ENCODE measurements at regions not wholly inside any gene's neighbourhood (a gene's known extent, or its start where the extent isn't known, plus 50 kb on each side); places are given as distances from the start of the nearest gene placed in this dataset.
"Not testable (repeated sequence)": the region's sequence is repeated elsewhere in the genome, so short reads cannot be mapped to it uniquely, and the experiment has no call there.

DNA sequence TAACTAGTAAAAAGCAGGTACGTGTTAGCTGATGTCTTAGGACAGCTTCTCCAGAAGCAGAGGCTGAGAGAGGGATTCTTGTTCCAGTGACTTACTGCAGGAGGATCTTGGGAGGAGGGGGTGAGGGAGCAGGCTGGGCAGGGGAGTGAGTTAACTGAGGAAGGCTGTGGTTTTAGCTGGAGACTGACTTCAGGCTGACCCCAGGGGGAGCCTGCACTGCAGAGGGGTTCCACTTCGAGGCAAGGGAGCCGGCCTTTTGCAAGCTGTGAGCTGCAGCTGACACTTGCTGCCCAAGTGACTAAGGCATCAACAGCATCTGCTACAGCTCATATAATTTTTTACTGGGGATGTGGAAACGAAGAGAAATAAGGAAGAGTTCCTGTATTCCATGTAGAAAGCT is 50.4 kb upstream of the SOD1 start:
- no peak for DNase-seq

DNA sequence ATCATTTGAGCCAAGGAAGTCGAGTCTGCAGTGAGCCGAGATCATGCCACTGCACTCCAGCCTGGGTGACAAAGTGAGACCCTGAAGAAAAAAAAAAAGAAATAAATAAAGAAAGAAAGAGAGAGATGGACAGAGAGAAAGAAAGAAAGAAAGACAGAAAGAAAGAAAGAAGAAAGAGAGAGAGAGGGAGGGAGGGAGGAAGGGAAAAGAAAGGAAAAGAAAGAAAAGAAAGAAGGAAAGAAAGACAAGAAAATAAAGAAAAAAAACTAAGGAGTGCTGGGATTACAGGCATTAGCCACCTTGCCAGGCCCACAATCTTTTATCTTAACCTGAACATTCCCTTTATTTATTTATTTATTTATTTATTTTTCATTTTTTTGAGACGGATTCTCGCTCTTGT is 51.7 kb upstream of the SOD1 start:
- no peak for DNase-seq

DNA sequence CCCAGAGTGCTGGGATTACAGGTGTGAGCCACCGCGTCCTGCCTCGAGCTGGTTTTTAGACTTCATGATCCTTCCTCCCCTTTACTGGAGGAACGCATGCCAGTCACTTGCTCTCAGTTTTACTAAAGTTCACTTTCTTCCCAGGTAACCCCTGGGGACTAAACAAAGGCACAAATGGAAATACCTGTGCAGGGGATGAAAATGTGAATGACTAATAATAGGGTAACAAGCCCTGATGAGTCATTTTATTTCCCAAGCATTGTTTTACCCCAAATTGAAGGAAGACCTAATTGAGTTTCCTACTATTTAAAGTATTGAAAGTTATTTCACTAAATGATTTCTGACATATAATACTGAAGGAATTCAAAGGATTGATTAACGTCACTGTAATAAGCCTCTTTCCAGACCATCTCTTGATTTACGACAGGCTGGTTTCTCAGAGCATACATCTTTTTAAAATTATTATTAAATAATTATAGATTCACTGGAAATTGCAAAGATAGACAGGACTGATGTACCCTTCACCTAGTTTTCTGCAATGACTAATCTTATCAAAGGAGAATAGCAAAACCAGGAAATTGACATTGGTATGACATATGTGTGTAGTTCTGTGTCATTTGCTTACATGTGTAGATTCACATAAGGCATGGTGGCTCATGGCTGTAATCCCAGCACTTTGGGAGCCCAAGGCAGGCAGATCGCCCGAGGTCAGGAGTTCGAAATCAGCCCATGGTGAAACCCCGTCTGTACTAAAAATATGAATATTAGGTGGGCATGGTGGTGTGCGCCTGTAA is 53.2 kb upstream of the SOD1 start:
- DNase-seq, result no peak

DNA sequence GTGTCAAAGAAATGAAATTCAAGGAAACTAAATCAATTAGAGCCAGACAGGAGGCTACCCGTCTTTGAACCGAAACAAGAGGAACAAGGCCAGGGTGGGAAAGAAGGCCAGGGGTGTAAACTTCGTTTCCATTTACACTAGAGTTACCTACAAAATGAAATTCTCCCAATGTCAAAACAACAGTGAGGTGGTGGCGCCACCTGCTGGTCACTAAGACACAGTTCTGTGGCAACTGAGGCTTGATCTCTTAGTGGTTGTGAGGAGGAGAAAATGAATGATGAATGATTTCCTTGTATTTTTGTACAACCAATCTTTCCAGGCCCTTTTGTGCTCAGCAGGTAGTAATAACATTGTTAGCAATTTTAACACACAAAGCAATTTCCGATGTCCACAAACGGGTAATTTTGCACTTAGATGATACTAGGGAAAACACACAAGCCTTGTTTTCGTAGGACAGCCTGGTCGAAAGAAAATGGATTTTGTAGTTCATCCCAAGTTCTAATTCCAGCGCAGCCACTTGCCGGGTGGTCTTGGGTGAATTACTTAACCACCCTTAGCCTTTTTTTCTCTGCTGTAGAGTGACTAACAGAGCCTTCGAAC is 54.8 kb upstream of the SOD1 start:
- DNase-seq, result peak; percentile 54

DNA sequence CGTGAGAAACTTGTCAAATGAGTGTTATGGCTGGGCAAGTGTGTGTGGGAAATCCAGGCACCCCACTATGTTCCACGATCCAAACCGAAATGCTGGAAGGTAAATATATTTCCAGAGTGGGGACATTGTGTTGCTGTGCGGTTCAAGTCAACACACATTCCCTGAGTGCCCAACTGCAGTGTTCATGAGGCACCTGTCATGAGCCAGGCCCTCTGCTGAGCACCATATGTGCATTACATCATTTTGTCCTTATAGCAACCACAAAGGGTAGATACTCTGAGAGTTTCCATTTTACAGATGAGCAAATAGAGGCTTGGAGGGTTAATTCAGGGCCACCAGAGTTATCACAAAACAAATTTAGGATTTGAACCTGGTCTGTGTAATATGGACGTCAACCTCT is 59.9 kb upstream of the SOD1 start:
- DNase-seq, result no peak

DNA sequence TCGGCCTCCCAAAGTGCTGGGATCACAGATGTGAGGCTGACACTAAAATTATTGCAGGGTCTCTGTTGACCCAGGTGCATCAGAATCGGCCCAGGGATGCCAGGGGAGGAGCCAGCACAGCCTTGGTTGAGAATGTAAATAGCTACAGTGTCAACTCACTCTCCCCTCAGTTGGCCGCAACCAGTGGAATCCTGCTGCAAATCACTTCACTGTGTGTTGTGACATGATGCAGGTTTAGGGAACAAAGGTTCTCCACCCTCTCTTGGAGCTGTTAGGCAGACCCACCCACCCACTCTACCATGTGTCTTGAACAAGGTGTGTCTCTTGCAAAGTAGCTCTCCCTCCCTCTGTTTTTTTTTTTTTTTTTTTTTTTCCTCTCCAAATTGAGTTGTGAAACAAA is 60.5 kb upstream of the SOD1 start:
- DNase-seq, result no peak

DNA sequence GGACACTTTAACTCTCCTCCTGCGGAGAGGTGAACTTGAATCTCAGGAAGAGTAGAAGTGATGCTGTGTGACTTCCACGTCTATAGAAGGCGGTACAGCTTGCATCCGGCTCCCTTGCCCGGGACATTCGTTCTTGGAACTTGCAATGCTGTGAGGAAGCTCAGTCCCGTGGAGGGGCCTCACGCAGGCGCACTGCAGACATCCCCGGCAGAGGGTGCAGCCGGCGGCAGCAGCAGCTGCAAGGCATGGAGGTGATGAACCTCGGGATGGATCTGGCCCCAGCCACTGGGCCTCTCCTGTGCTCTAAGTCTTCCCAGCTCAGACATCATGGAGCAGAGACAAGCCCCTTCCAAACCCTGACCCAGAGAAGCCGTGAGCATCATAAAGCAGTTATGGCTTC is 61.8 kb upstream of the SOD1 start:
- DNase-seq, result no peak

DNA sequence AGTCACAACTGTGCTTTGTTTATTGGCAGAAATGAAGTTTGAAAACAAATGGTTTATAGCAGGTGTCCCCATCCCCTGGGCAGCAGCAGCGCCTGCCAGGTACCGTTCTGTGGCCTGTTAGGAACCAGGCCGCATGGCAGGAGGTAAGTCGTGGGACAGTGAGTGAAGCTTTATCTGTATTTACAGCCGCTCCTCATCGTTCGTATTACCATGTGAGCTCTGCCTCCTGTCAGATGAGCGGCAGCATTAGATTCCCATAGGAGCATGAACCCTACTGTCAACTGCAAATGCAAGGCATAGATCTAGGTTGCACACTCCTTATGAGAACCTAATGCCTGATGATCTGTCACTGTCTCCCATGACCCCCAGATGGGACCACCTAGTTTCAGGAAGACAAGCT is 63.4 kb upstream of the SOD1 start:
- no peak for DNase-seq

DNA sequence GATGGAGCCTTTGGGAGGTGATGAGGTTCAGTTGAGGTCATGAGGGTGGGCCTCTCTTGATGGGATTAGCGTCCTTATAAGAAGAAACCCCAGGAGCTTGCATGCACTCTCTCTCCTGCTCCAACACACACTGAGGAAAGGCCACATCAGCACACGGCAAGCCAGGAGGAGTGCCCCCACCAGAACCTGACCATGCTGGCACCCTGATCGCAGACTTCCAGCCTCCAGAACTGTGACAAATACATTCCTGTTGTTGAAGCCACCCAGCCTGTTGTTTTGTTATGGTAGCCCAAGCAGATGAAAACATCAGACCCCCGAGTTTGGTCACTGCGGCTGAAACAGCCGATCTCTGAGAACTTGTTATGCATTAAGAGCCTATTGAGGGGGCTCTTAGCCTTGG is 64.8 kb upstream of the SOD1 start:
- DNase-seq, result no peak

DNA sequence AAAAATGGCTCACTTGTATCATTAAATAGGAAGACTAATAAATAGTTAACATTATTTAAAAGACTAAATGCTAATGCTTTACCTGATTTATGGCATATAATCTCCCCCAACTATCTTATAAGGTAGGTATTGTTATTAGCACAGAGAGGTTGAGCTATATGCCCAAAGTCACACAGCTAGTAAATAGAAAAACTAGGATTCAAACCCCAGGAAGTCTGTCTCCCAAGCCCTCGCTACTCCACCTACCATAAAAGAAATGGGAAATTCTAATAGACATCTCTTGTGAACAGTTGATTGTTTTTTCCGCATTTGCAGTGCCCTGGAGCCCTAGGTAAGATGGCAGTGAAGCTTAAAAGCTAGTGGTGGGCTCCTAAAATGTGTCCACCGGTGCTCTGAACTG is 65.2 kb upstream of the SOD1 start:
- DNase-seq, result no peak

DNA sequence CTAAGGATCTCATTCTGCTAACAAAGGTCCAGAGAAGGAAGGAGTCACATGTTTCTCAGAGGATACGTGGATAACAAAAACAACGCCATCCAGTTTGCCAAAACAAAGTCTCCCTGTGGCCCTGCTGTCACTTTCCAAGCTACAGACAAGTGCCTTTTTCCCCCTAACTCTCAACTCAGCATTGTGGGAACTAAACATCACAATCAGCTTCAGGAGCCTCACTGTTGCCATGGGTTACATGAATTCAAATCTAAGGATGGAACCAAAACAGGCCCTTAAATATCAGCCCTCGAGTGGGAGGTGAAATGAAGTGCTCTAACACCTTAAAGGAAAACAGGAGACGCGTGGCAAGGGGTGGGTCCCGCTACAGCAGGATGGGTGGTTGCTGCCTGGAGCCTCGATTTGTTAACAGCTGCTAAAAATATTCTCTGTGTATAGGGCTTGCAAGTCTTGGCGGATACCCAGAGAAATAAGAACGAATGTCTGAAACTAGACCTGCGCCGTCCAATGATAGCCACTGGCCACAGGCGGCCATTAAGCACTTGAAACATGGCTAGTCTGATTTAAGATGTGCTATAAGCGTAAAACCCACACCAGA is 66.4 kb upstream of the SOD1 start:
- DNase-seq, result no peak

DNA sequence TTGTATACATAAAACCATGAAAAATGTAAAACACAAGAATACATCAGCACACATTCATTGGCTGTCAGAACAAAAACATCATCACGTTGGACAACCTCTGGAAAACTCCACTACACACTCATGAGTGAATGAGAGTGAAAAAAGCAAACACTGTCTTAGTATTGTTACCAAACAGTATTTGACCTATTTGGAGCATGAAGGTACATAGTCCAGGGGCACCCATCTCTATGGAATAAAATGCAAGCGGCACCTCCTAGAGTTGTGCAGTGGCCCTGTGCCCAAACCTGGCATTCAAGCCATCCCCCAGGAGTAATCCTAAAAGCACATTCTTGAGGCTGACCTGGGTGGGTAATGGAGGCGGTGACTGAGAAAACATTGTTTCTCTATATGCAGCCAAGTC is 67.0 kb upstream of the SOD1 start:
- no peak for DNase-seq

DNA sequence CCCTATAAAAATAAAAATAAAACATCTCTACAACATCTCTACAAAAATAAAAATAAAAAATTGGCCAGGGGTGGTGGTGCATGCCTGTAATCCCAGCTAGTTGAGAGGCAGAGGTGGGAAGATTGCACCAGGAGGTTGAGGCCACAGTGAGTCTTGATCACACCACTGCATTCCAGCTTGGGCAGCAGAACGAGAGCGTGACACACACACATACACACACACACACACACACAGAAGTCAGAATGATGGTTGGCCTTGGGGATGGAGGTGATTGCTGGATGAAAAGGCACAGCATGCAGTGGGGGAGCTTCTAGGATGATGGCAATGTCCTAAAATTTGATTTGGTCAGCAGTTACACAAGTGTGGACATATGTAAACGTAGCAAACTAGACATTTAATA is 69.7 kb upstream of the SOD1 start:
- DNase-seq, result no peak

DNA sequence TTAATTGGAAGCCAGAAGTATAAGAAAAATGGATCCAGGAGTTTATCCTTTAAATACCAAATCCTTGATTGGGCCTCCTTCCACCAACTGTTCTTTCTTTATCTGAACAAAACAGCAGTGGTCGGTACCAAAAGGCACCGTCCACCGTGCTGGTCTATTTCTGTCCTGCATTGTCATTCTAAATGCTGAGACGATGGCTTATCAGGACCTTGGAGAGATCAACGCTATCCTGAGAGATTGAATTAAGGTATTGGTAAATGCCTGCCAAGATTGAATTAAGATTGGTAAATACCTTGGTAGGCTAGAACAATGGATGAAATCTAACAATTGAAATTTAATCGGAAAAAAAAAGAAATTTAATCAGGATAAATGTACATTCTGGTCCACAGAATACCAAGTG is 73.4 kb upstream of the SOD1 start:
- no peak for DNase-seq

DNA sequence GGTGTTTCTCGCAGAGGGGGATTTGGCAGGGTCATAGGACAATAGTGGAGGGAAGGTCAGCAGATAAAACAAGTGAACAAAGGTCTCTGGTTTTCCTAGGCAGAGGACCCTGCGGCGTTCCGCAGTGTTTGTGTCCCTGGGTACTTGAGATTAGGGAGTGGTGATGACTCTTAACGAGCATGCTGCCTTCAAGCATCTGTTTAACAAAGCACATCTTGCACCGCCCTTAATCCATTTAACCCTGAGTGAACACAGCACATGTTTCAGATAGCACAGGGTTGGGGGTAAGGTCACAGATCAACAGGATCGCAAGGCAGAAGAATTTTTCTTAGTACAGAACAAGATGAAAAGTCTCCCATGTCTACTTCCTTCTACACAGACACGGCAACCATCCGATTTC is 75.6 kb upstream of the SOD1 start:
- DNase-seq, result not testable (repeated sequence)

DNA sequence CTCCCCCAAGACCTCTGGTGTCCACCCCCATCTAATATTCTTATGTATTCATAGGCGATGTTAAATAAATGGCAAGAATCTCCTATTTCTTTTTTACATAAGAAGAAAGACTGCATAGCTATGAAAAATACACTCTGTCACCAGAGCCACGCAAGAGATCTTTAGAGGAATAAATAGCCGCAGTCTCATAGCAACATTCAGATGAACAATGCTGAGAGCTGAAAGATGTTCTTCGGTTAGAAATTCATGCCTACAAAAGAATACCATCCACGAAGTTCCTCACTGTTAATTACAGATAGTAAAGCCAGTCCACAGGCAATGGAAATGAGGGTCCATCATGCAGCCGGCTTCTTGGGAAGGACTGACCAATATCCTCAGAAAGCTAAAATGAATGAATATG is 76.0 kb upstream of the SOD1 start:
- DNase-seq, result no peak

DNA sequence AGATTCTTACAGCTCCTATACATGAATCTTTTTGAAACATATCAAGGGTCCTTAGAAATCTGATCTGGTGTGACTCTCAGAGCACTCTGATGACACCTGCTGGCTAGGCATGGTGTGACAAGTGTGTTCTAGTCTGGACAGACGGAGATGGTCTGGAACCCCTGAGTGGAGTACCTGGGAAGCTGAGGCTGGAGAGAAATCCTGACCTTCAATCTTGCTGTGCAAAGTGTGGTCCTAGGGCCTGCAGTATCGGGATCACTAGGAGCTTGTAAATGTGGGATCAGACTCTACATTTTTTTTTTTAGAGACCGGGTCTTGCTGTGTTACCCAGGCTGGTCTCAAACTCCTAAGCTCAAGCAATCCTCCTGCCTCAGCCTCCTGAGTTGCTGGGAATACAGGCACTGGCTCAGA is 78.6 kb upstream of the SOD1 start:
- peak; percentile 57 for DNase-seq

DNA sequence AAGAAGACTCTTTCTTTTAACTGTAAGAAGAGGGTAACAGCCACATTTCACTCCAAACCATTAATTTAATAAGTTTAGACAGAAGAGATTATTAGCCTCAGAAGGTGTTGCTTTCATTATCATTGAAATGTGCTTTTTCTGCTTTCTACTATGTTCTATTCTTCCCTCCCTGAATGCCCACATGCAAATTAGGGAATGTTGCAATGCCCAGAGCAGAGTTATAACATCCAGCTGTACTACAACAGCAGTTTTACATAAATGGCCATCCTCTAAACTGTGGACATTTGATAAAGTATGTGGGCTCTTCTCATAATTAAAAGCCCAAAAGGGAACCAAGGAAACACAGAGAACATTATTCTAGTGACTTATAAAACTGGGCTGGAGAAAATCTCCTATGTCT is 82.2 kb upstream of the SOD1 start:
- no peak for DNase-seq

DNA sequence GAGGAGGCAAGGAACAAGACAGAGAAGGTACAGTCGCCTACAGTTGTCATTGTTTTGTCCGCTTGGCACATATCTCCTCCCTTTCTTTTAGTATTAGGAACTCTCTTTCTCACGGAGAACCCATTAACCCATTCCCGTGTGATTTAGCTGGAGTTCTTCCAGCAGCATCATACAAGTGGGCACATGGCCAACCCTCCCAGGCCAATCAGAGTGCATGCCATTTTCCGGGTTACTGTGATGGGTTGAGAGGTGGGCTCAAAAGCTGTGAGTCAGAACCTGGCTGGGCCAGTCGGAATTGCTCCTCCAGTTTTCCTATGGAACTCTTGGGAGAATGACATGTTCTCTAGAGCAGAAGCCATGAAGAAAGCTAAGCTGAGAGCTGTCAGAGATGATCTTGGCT is 83.1 kb upstream of the SOD1 start:
- DNase-seq, result peak; percentile 27

DNA sequence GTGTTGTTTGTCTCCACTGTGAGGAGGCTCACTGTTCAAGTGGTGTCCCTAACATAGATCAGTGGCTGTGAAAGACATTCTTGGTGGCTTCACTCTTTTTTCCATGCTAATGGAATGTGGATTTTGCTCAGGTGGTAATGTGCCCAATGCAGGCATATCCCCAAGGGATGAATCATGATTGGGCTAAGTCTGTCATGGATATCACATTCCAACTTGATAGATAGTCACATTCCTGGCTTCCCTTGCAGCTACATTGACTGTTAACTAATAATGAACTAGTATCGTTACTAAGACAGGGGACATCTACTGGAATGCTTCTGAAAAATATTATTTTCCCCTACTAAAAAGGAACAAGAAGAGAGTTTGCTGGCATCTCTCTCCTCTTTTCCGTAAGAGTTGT is 86.3 kb upstream of the SOD1 start:
- DNase-seq, result no peak

DNA sequence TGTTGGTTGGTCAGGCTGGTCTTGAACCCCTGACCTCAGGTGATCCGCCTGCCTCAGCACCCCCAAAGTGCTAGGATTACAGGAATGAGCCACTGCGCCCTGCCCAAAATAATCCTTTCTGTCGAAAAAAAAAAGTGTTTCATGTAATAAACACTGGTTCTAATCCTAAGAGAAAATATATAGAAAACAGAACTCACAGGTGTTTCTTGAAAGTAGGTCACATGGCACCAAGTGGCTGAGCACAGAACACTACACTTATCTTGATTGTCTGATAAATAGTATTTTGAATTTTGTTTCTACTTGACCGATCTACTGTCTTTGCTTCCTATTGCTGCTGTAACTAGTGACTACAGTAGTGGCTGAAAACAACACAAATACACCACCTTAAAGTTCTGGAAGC is 87.6 kb upstream of the SOD1 start:
- no peak for DNase-seq

DNA sequence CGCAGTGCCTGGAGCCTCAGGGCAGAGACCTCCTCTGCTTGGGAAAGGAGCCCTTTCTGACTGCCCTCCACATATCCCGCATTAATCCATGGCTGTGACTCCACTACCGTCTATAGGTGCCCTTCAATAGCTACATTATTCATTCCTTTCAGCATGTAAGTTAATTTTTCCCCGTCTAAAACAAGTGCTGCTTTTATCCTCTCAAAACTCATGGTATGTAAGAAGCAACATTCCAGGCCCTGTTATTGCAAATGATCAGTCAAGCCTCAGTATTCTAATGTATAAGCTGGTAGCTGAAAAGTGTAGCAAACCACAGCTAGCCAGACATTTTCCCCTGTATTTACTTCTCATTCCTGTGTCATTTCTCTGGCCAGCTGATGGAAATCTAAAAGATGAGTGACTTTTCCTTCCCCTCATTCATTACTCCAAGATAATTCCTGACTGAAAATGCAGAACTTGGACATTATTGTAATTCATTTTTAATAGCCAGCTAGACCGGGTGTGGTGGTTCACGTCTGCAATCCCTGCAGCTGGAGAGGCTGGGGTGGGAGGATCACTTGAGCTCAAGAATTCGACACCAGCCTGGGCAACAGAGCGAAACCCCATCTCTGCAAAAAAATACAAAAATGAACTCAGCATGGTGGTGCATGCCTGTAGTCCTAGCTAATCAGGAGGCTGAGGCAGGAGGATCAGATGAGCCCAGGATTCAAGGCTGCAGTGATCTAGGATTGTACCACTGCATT is 88.5 kb upstream of the SOD1 start:
- no peak for DNase-seq

DNA sequence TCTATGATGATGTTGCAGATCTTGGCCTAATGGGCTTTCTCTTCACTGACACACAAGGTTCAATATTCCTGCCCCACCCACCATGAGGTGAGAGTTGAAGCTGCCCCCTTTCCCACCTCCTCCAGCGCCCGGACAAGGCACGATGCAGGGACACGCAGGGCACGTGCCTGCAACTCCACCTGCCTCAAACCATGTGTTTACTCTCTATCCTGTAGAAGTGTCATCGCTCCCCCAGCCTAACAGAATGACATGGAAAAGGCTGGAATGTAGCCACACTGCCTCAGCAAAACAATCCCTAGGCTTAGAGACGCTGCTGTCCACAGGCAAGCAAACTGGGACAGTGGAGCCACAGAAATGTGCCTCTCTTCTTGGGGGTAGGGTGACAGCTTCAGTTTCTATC is 92.9 kb upstream of the SOD1 start:
- no peak for DNase-seq

DNA sequence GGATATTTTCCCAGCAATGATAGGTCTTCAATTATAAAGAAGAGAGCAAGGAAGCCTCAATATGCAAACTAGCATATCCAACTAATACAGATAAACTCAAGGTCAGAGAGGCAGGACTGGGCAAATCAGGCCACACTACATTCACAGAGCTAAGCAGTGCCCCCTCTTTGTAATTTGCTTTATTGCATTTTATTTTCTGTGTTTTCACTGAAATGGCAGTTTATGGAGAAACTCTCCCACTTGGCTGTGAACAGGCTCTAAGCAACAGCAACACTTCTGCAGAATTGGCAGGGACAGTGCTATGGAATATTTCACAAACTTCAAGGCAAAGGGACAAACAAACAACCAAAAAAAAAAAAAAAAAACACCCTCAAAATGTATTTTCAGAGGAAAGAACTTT is 93.4 kb upstream of the SOD1 start:
- no peak for DNase-seq

All from fibroblast of skin of right quadriceps (primary cell).